Prostate gland (tissue), 2 donors: ENCODE measurements at regions not wholly inside any gene's neighbourhood (a gene's known extent, or its start where the extent isn't known, plus 50 kb on each side); places are given as distances from the start of the nearest gene placed in this dataset.

Experiments used
- DNase-seq: peaks from one replicate; pipeline ENCODE4 v3.0.0-alpha.2; 2019; ENCODE audit warnings: low spot score
- H3K27ac ChIP-seq, 2 donors: fragments of 200-600 bp; sonication (generic); 2 replicates each; pipeline ENCODE4 v1.5.1; 2017 to 2019
- H3K27me3 ChIP-seq: fragments of 200-600 bp; sonication (generic); replicated peaks from 2 replicates; pipeline ENCODE4 v1.5.1; 2019; ENCODE audit not compliant: insufficient read depth
- H3K36me3 ChIP-seq, 2 donors: fragments of 200-600 bp; sonication (generic); 1 replicate in 1 of 2; 2 replicates in 1 of 2; pipeline versions ENCODE4 v1.5.1 to v1.8.1; 2017 to 2019
- H3K4me1 ChIP-seq: fragments of 200-600 bp; sonication (generic); replicated peaks from 2 replicates; pipeline ENCODE4 v1.5.1; 2019
- H3K4me3 ChIP-seq, 2 donors: fragments of 200-600 bp; sonication (generic); 2 replicates each; pipeline ENCODE4 v1.5.1; 2017 to 2019
- H3K9me3 ChIP-seq: fragments of 200-600 bp; sonication (generic); 2 replicates; pipeline ENCODE4 v1.5.1; 2017
- CTCF ChIP-seq, 4 experiments: fragments of 200-600 bp in 2 of 4; fragments of 450-650 bp in 2 of 4; sonication (generic) in 2 of 4; IDR thresholded peaks; 1 replicate in 3 of 4; 2 replicates in 1 of 4; pipeline ENCODE4 v1.5.1; 2016 to 2019; ENCODE audit warnings: antibody characterized with exemption in 4 of 4, mild to moderate bottlenecking in 2 of 4, moderate library complexity in 2 of 4
- POLR2A ChIP-seq: fragments of 450-650 bp; IDR thresholded peaks from one replicate; pipeline ENCODE4 v1.6.1; 2016; ENCODE audit warnings: antibody characterized with exemption, mild to moderate bottlenecking
- POLR2AphosphoS5 ChIP-seq: sonication (generic); formaldehyde crosslinking; IDR thresholded peaks from one replicate; pipeline ENCODE4 v1.6.1; 2017; ENCODE audit warnings: antibody characterized with exemption
- WGBS: methylation state at CpG from one replicate; pipeline ENCODE4 v1.1.5; 2018; 5-methylcytosine and 5-hydroxymethylcytosine counted together
- intact Hi-C: fragments of 100-400 bp; cut with DNase I; formaldehyde crosslinking; loops from one replicate; pipeline ENCODE4 v1.14.2; 2022

GRCh38 chr6:90809035-90809434 is 222.2 kb upstream of the MAP3K7 start:
- H3K27me3 ChIP-seq, result no peaks in the 10 kb centered on the region
- no peak overlapping the region for H3K27ac ChIP-seq
- H3K9me3 ChIP-seq, result no peaks in the 10 kb centered on the region
- TF ChIP-seq POLR2A (no peak), CTCF (IDR thresholded peaks at IDR 0.05) (no peak), POLR2AphosphoS5 (no peak)
- DNase-seq, result no peak
- no peaks in the 10 kb centered on the region for H3K4me1 ChIP-seq
- intact Hi-C loops, result no loop called here
- no peak overlapping the region for H3K4me3 ChIP-seq
- WGBS, result 93% methylated on average over 4 of the region's 4 CpGs
- no peaks in the 10 kb centered on the region for H3K36me3 ChIP-seq

GRCh38 chr6:90807791-90808701 is 221.2 kb upstream of the MAP3K7 start:
- DNase-seq, result no peak
- intact Hi-C loops, result no loop called here
- Histone ChIP-seq H3K27ac (no peak overlapping the region), H3K4me3 (no peak overlapping the region), H3K36me3 (no peaks in the 10 kb centered on the region), H3K9me3 (no peaks in the 10 kb centered on the region), H3K27me3 (no peaks in the 10 kb centered on the region), H3K4me1 (no peaks in the 10 kb centered on the region)
- TF ChIP-seq POLR2AphosphoS5 (no peak), POLR2A (no peak), CTCF (IDR thresholded peaks at IDR 0.05) (no peak)
- WGBS, result 89% methylated on average over 6 of the region's 6 CpGs

- Histone ChIP-seq H3K27me3 (no peaks in the 10 kb centered on the region), H3K27ac (no peak overlapping the region), H3K36me3 (no peaks in the 10 kb centered on the region), H3K9me3 (no peaks in the 10 kb centered on the region), H3K4me3 (no peak overlapping the region), H3K4me1 (no peaks in the 10 kb centered on the region)
- TF ChIP-seq POLR2AphosphoS5 (no peak), POLR2A (no peak)
- intact Hi-C loops, result no loop called here
- WGBS, result 19% methylated on average over 1 of the region's 1 CpG
- no peak for DNase-seq
Measured at GRCh38 chr6:90805619-90806155, 218.8 kb upstream of the MAP3K7 start.

GRCh38 chr6:90803956-90804355 is 217.1 kb upstream of the MAP3K7 start:
- Histone ChIP-seq H3K4me3 (no peak overlapping the region), H3K27me3 (no peaks in the 10 kb centered on the region), H3K4me1 (no peaks in the 10 kb centered on the region), H3K9me3 (no peaks in the 10 kb centered on the region), H3K36me3 (no peaks in the 10 kb centered on the region), H3K27ac (no peak overlapping the region)
- intact Hi-C loops, result no loop called here
- 82% methylated on average over 2 of the region's 2 CpGs for WGBS
- DNase-seq, result no peak
- TF ChIP-seq CTCF (IDR thresholded peaks at IDR 0.05) (no peak), POLR2AphosphoS5 (no peak), POLR2A (no peak)

- Histone ChIP-seq H3K27me3 (no peaks in the 10 kb centered on the region), H3K4me1 (no peaks in the 10 kb centered on the region), H3K4me3 (no peak overlapping the region), H3K9me3 (no peaks in the 10 kb centered on the region), H3K36me3 (no peaks in the 10 kb centered on the region), H3K27ac (no peak overlapping the region)
- intact Hi-C loops, result no loop called here
- DNase-seq, result no peak
- WGBS, result 97% methylated on average over 2 of the region's 2 CpGs
- TF ChIP-seq POLR2AphosphoS5, result no peak
- no peak for TF ChIP-seq CTCF (IDR thresholded peaks at IDR 0.05)
- no peak for TF ChIP-seq POLR2A
Measured at GRCh38 chr6:90795078-90795477, 208.2 kb upstream of the MAP3K7 start.
